ENCODE measurements at regions not wholly inside any gene's neighbourhood (a gene's known extent, or its start where the extent isn't known, plus 50 kb on each side); places are given as distances from the start of the nearest gene placed in this dataset.

DNA sequence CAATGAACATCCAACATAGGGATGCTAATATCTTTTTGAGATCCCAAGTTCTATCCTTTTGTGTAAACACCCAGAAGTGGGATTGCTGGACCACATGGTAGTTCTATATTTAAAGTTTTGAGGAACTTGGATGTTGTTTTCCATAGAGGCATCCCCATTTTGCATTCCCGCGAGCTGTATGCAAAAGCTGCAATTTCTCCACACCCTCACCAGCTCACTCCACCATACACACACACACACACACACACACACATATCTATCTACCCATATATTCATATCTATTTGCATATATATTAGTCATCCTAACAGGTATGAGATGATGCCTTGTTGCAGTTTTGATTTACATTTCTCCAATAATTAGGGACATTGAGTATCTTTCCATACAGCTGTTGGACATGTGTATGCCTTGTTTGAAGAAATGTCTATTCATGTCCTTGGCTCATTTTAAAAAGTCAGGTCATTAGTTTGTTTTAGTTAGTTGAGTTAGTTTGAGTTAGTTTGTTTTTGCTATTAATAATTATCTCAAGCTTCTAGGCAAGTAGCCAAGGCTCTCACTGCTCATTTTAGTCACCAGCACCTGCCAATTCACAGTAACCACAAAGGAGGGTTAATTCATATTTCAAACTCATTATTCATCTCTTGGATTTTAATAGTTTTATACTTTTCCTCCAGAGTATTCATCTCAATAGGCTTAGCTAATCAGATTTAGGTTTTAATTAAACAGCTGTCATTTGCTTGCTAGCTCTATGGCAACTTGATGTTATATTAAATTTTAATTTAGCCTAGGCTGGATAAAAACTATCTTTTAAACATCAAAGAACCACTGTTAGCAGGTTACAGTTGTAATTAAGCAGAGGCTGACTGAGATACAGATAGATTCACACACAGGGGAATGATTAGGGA, 1435.9 kb upstream of the TMEM132C start:
- TF ChIP-seq, protein P1, sequence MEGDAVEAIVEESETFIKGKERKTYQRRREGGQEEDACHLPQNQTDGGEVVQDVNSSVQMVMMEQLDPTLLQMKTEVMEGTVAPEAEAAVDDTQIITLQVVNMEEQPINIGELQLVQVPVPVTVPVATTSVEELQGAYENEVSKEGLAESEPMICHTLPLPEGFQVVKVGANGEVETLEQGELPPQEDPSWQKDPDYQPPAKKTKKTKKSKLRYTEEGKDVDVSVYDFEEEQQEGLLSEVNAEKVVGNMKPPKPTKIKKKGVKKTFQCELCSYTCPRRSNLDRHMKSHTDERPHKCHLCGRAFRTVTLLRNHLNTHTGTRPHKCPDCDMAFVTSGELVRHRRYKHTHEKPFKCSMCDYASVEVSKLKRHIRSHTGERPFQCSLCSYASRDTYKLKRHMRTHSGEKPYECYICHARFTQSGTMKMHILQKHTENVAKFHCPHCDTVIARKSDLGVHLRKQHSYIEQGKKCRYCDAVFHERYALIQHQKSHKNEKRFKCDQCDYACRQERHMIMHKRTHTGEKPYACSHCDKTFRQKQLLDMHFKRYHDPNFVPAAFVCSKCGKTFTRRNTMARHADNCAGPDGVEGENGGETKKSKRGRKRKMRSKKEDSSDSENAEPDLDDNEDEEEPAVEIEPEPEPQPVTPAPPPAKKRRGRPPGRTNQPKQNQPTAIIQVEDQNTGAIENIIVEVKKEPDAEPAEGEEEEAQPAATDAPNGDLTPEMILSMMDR (IDR thresholded peaks at IDR 0.05; ENCODE audit: insufficient read depth, low read length, poor library complexity, severe bottlenecking), result no peak
- Histone ChIP-seq H3K36me3 (ENCODE audit: control insufficient read depth, insufficient read depth, low read length) (no peaks in the 10 kb centered on the region), H3K27me3 (ENCODE audit: control insufficient read depth, insufficient read depth, low read length) (no peaks in the 10 kb centered on the region), H3K4me3 (ENCODE audit: low read depth, low read length) (no peak overlapping the region)
- peak; percentile 1 for DNase-seq (ENCODE audit: low read depth)

DNA sequence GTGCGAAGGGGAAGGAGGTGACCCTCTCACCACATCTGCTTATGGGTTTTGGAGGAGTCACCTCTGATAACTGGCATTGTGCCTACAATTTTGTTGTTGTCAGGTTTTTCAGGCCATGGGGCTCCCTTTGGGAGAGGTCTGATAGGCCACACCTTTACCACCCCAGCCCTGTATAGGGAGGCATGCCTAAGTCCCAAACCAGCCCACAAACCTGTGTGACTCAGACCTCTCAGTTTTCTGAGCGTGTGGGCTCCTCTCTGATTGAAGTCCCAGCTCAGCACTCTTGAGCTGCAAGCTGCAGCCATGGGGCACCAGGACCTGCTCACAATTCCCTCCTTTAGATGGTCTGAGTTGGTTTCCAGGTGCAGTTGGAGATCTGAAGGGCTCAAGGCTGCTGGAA, 1429.3 kb upstream of the TMEM132C start:
- no peak for DNase-seq (ENCODE audit: low read depth)
- no peaks in the 10 kb centered on the region for H3K27me3 ChIP-seq (ENCODE audit: control insufficient read depth, insufficient read depth, low read length)
- H3K4me3 ChIP-seq (ENCODE audit: low read depth, low read length), result no peak overlapping the region
- TF ChIP-seq, protein P1 (IDR thresholded peaks at IDR 0.05; ENCODE audit: insufficient read depth, low read length, poor library complexity, severe bottlenecking), result no peak
- H3K36me3 ChIP-seq (ENCODE audit: control insufficient read depth, insufficient read depth, low read length), result no peaks in the 10 kb centered on the region

DNA sequence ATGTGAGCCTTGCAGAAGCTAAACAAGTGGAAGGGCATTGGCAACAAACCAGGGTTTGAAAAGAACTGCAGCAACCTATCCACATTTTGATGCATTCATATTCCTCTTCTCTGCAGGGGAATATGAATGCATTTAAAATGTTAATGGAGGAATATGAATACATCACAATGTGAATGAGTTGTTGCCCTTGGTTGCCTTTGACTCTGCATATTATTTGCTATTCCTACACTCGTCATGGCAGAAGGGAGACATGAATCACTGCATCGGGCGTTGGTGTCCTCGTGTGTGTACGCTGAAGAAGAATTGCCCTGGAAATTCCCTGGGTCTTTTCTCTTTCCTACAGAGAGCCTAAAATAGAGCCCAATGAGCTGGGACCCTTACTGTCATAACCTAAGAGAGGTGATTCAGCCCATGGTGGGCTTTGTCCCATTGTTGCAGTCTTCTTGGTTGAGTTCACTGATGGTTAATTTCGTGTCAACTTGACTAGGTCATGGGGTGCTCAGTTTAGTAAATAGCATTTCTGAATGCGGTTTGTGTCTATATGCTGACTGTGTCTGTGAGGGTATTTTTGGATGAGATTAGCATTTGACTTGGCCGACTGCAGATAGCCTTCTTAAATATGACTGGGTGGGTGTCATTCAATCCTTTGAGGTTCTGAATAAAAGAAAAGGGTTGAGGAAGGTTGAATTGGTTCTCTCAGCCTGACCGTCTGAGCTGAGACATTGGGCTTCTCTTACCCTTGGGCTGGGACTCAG, 1422.9 kb upstream of the TMEM132C start:
- no peaks in the 10 kb centered on the region for H3K36me3 ChIP-seq (ENCODE audit: control insufficient read depth, insufficient read depth, low read length)
- DNase-seq (ENCODE audit: low read depth), result no peak
- TF ChIP-seq, protein P1 (IDR thresholded peaks at IDR 0.05; ENCODE audit: insufficient read depth, low read length, poor library complexity, severe bottlenecking), result no peak
- H3K4me3 ChIP-seq (ENCODE audit: low read depth, low read length), result no peak overlapping the region
- H3K27me3 ChIP-seq (ENCODE audit: control insufficient read depth, insufficient read depth, low read length), result no peaks in the 10 kb centered on the region

DNA sequence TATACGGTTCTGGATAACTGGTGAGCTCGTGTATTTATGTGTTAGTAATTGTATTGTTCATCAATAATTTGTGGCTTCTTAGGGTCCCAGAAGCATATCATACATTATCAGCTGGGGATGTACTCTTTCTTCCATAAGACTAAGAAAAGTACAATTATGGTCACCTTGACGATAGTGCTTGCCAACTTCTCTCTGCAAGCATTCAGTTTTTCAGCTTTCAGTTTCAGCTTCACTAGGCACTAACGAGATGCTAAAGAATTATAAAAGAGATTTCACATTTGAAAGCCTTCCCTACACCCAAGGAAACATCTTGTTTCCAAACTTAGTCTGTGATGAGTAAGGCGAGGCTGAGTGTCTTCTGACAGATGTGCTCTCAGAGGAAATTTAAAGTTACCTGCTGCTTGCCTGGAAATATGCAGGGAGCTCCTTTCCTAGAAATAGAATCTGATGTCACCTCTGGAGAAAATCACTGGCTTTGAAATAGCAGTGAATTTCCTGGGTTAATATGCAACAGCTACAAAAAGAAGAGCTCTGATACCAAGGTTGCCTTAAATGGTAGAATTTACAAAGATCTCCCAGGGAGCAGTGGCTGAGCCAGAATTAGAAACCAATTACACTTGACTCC, 1419.9 kb upstream of the TMEM132C start:
- H3K27me3 ChIP-seq (ENCODE audit: control insufficient read depth, insufficient read depth, low read length), result no peaks in the 10 kb centered on the region
- no peak for DNase-seq (ENCODE audit: low read depth)
- H3K4me3 ChIP-seq (ENCODE audit: low read depth, low read length), result no peak overlapping the region
- H3K36me3 ChIP-seq (ENCODE audit: control insufficient read depth, insufficient read depth, low read length), result no peaks in the 10 kb centered on the region
- TF ChIP-seq, protein P1 (IDR thresholded peaks at IDR 0.05; ENCODE audit: insufficient read depth, low read length, poor library complexity, severe bottlenecking), result no peak

DNA sequence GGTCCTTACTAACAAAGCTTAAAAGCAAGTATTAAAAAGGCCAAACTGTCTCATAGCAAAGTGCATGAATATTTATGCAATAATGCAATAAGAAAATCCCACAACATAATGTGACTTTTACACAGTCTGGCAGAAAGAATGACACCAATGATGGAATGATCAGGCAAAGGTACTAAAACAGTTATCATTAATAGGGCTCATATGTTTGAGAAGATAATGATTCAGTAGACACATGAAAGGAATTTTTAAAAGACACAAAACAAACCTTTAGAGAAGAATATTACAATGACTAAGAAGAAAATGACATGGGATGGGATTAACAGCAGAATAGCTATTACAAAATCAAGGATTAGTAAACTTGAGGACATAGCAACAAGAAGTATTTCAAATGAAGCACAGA, 1411.2 kb upstream of the TMEM132C start:
- no peaks in the 10 kb centered on the region for H3K27me3 ChIP-seq (ENCODE audit: control insufficient read depth, insufficient read depth, low read length)
- no peaks in the 10 kb centered on the region for H3K36me3 ChIP-seq (ENCODE audit: control insufficient read depth, insufficient read depth, low read length)
- H3K4me3 ChIP-seq (ENCODE audit: low read depth, low read length), result no peak overlapping the region
- no peak for DNase-seq (ENCODE audit: low read depth)
- TF ChIP-seq, protein P1 (IDR thresholded peaks at IDR 0.05; ENCODE audit: insufficient read depth, low read length, poor library complexity, severe bottlenecking), result no peak
